ENCODE measurements at regions not wholly inside any gene's neighbourhood (a gene's known extent, or its start where the extent isn't known, plus 50 kb on each side); places are given as distances from the start of the nearest gene placed in this dataset.

DNA sequence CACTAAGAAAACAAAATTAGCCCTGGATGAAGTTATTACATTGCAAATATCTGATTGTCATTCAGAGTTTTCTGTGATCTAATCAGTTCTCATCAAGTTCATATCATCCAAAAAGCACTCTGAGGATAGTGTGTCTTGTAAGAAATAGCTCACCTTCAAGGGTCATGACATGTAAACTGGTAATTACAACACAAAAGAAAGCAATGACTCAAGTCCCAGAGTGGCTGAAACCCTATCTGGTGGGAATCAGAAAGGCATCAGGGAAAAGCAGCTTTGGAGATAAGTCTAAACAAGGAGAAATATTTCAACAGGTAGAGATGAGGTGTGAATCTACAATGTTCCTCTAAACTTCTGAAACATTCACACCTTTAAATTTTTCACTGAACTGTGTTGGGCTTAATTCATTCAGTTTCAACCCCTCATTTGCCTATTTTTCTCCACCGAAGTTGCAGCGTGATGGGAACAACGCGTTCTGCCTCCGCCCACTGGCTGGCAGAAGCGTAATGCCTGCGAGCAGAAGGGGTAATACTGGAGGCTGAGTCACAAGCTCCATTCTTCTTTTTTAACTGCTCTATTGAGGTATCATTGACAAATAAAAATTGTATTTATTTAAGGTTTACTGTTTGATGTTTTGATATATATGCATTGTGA lies 155.2 kb upstream of the IPO5 start:
- TF ChIP-seq CTCF (IDR thresholded peaks at IDR 0.05 in 8 of 11, conservative IDR thresholded peaks at IDR 0.05 in 3 of 11), result no peak
- no peak for TF ChIP-seq POLR2AphosphoS5 (IDR thresholded peaks at IDR 0.05)
- no peak for TF ChIP-seq POLR2A (IDR thresholded peaks at IDR 0.05)
